ENCODE measurements at regions not wholly inside any gene's neighbourhood (a gene's known extent, or its start where the extent isn't known, plus 50 kb on each side); places are given as distances from the start of the nearest gene placed in this dataset.

GRCh38 chr15:46930426-46930825, 786.9 kb upstream of the SEMA6D start:
- H3K4me3 Mint-ChIP-seq: no peak overlapping the region
- no peak overlapping the region for H3K27ac Mint-ChIP-seq
- H3K4me1 Mint-ChIP-seq: peaks cover 10% of the 10 kb centered on the region
- ATAC-seq (no peak), DNase-seq (ENCODE audit: low spot score) (no peak)
- H3K27me3 Mint-ChIP-seq (ENCODE audit: low read depth): no peaks in the 10 kb centered on the region; the same call in none of the 2 replicates
- no peaks in the 10 kb centered on the region for H3K9me3 Mint-ChIP-seq
- no peaks in the 10 kb centered on the region for H3K36me3 Mint-ChIP-seq
- ChIA-PET POLR2A (no interaction called here), CTCF (no interaction called here)
- TF ChIP-seq, protein P1, sequence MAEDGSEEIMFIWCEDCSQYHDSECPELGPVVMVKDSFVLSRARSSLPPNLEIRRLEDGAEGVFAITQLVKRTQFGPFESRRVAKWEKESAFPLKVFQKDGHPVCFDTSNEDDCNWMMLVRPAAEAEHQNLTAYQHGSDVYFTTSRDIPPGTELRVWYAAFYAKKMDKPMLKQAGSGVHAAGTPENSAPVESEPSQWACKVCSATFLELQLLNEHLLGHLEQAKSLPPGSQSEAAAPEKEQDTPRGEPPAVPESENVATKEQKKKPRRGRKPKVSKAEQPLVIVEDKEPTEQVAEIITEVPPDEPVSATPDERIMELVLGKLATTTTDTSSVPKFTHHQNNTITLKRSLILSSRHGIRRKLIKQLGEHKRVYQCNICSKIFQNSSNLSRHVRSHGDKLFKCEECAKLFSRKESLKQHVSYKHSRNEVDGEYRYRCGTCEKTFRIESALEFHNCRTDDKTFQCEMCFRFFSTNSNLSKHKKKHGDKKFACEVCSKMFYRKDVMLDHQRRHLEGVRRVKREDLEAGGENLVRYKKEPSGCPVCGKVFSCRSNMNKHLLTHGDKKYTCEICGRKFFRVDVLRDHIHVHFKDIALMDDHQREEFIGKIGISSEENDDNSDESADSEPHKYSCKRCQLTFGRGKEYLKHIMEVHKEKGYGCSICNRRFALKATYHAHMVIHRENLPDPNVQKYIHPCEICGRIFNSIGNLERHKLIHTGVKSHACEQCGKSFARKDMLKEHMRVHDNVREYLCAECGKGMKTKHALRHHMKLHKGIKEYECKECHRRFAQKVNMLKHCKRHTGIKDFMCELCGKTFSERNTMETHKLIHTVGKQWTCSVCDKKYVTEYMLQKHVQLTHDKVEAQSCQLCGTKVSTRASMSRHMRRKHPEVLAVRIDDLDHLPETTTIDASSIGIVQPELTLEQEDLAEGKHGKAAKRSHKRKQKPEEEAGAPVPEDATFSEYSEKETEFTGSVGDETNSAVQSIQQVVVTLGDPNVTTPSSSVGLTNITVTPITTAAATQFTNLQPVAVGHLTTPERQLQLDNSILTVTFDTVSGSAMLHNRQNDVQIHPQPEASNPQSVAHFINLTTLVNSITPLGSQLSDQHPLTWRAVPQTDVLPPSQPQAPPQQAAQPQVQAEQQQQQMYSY (CRISPR knock-in tag; IDR thresholded peaks at IDR 0.05): no peak
- TF ChIP-seq, protein P2, sequence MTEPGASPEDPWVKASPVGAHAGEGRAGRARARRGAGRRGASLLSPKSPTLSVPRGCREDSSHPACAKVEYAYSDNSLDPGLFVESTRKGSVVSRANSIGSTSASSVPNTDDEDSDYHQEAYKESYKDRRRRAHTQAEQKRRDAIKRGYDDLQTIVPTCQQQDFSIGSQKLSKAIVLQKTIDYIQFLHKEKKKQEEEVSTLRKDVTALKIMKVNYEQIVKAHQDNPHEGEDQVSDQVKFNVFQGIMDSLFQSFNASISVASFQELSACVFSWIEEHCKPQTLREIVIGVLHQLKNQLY (CRISPR knock-in tag; IDR thresholded peaks at IDR 0.05): no peak

DNA sequence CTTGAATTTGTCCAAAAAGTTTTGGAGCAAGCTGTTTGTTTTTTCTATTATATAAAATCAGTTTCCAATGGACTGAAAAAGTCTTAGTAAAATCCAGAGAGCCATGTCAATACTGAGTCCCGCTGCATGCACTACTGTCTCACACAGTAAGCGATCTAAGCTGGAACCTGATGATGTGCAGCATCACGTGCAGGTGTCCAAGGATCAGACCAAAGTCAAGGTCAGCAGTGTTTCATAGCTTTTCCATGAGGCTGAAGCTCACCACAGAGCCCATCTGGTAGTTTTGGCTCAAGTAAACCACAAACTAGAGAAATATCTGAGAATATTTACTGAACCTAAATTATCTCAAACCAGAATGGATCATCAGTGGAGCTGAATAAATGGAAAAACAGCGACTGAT, 784.0 kb upstream of the SEMA6D start:
- DNase-seq (ENCODE audit: low spot score) (no peak), ATAC-seq (no peak)
- H3K9me3 Mint-ChIP-seq: no peaks in the 10 kb centered on the region
- H3K36me3 Mint-ChIP-seq: no peaks in the 10 kb centered on the region
- CTCF ChIA-PET: interaction anchor here (0.7 kb wide), 1 partner anchor 1290 kb away, joined by 3 read pairs; no protein-coding TSS in a partner anchor
- TF ChIP-seq RORB (CRISPR knock-in tag; IDR thresholded peaks at IDR 0.05) (no peak), RELA (CRISPR knock-in tag; IDR thresholded peaks at IDR 0.05; ENCODE audit: borderline replicate concordance) (no peak), E2F1 (CRISPR knock-in tag; IDR thresholded peaks at IDR 0.05) (no peak), ZNF512 (CRISPR knock-in tag; IDR thresholded peaks at IDR 0.05; ENCODE audit: borderline replicate concordance) (no peak), MYBL2 (CRISPR knock-in tag; IDR thresholded peaks at IDR 0.05) (no peak), ATF1 (CRISPR knock-in tag; IDR thresholded peaks at IDR 0.05) (no peak), HMGA2 (CRISPR knock-in tag; IDR thresholded peaks at IDR 0.05) (no peak), PRRX2 (CRISPR knock-in tag; IDR thresholded peaks at IDR 0.05) (no peak), SP1 (CRISPR knock-in tag; conservative IDR thresholded peaks at IDR 0.05) (no peak), NFYB (CRISPR knock-in tag; conservative IDR thresholded peaks at IDR 0.05; ENCODE audit: low read depth) (no peak), SOX15 (CRISPR knock-in tag; IDR thresholded peaks at IDR 0.05) (no peak), USF2 (CRISPR knock-in tag; IDR thresholded peaks at IDR 0.05) (no peak), MXD4 (CRISPR knock-in tag; IDR thresholded peaks at IDR 0.05; ENCODE audit: borderline replicate concordance) (no peak)
- TF ChIP-seq, protein P3, sequence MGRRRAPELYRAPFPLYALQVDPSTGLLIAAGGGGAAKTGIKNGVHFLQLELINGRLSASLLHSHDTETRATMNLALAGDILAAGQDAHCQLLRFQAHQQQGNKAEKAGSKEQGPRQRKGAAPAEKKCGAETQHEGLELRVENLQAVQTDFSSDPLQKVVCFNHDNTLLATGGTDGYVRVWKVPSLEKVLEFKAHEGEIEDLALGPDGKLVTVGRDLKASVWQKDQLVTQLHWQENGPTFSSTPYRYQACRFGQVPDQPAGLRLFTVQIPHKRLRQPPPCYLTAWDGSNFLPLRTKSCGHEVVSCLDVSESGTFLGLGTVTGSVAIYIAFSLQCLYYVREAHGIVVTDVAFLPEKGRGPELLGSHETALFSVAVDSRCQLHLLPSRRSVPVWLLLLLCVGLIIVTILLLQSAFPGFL (CRISPR knock-in tag; IDR thresholded peaks at IDR 0.05; ENCODE audit: borderline replicate concordance): no peak
- TF ChIP-seq, protein P4, sequence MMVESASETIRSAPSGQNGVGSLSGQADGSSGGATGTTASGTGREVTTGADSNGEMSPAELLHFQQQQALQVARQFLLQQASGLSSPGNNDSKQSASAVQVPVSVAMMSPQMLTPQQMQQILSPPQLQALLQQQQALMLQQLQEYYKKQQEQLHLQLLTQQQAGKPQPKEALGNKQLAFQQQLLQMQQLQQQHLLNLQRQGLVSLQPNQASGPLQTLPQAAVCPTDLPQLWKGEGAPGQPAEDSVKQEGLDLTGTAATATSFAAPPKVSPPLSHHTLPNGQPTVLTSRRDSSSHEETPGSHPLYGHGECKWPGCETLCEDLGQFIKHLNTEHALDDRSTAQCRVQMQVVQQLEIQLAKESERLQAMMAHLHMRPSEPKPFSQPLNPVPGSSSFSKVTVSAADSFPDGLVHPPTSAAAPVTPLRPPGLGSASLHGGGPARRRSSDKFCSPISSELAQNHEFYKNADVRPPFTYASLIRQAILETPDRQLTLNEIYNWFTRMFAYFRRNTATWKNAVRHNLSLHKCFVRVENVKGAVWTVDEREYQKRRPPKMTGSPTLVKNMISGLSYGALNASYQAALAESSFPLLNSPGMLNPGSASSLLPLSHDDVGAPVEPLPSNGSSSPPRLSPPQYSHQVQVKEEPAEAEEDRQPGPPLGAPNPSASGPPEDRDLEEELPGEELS (CRISPR knock-in tag; IDR thresholded peaks at IDR 0.05): no peak
- POLR2A ChIA-PET: no interaction called here
- no peak overlapping the region for H3K4me3 Mint-ChIP-seq
- no peaks in the 10 kb centered on the region; the same call in none of the 2 replicates for H3K27me3 Mint-ChIP-seq (ENCODE audit: low read depth)
- H3K4me1 Mint-ChIP-seq: peaks cover 10% of the 10 kb centered on the region
- H3K27ac Mint-ChIP-seq: no peak overlapping the region

Data from WTC11 (cell line).